NB4 (cell line): ENCODE measurements at regions not wholly inside any gene's neighbourhood (a gene's known extent, or its start where the extent isn't known, plus 50 kb on each side); places are given as distances from the start of the nearest gene placed in this dataset.

Source experiments
- POLR2A ChIP-seq: IDR thresholded peaks from 2 replicates; pipeline ENCODE4 v1.6.1; 2011; ENCODE audit warnings: mild to moderate bottlenecking; ENCODE audit not compliant: insufficient read length; ENCODE audit errors: extremely low read depth
- TF ChIP-seq, protein P1 (sequence below): IDR thresholded peaks from one replicate; pipeline ENCODE4 v1.5.1; 2012; ENCODE audit warnings: low read depth, low read length

GRCh38 chr17:54662978-54663876 is 237.4 kb upstream of the TOM1L1 start:
- TF ChIP-seq POLR2A, result no peak
- TF ChIP-seq, protein P1, sequence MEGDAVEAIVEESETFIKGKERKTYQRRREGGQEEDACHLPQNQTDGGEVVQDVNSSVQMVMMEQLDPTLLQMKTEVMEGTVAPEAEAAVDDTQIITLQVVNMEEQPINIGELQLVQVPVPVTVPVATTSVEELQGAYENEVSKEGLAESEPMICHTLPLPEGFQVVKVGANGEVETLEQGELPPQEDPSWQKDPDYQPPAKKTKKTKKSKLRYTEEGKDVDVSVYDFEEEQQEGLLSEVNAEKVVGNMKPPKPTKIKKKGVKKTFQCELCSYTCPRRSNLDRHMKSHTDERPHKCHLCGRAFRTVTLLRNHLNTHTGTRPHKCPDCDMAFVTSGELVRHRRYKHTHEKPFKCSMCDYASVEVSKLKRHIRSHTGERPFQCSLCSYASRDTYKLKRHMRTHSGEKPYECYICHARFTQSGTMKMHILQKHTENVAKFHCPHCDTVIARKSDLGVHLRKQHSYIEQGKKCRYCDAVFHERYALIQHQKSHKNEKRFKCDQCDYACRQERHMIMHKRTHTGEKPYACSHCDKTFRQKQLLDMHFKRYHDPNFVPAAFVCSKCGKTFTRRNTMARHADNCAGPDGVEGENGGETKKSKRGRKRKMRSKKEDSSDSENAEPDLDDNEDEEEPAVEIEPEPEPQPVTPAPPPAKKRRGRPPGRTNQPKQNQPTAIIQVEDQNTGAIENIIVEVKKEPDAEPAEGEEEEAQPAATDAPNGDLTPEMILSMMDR, result no peak
